HFF-Myc (cell line): ENCODE measurements at regions not wholly inside any gene's neighbourhood (a gene's known extent, or its start where the extent isn't known, plus 50 kb on each side); places are given as distances from the start of the nearest gene placed in this dataset.

ENCODE experiments used
- DNase-seq: peaks from one replicate; pipeline ENCODE4 v3.0.0-alpha.2; 2011; ENCODE audit warnings: low read depth; ENCODE audit errors: extremely low read depth
- H3K4me3 ChIP-seq: replicated peaks from 2 replicates; pipeline ENCODE4 v1.5.1; 2011; ENCODE audit warnings: low read depth, mild to moderate bottlenecking, control low read depth, low read length
- TF ChIP-seq, protein P1 (sequence below): IDR thresholded peaks from 2 replicates; pipeline ENCODE4 v1.5.1; 2012; ENCODE audit warnings: mild to moderate bottlenecking, low read depth, low read length, control low read depth; ENCODE audit errors: missing control alignments

DNA sequence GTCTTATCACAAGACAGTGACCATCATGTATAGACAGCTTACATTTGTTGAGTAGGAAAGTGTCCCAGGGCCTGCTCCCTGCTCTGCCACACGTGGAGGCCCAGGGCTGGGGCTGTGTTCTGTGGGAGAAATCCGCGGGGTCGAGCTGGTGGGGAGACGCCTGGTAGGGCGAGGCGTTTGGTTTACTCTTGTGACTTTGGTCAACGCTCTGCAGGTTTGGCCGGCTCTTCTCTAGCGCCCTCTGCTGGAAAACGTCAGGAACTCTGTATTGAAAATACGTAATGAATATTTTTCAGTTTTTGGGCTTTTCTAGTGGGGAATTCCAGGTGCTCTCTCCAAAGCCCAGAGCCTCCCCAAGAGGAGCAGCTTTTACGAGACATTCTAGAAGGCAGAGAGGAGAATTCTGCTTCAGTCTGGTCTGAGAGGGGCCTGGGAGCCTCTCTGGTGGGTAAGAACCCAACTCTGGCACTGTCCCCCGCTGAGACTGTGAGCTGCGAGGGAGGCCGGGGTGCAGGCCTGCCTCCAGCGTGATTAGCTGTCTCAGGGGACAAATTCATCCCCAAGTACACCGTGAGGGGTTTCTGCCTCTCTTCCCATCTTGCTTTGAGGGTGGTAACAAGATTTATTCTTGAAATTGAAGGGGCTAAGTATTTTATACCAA lies 112.6 kb upstream of the RALGAPA2 start:
- no peak for DNase-seq
- H3K4me3 ChIP-seq: no peak overlapping the region
- TF ChIP-seq, protein P1, sequence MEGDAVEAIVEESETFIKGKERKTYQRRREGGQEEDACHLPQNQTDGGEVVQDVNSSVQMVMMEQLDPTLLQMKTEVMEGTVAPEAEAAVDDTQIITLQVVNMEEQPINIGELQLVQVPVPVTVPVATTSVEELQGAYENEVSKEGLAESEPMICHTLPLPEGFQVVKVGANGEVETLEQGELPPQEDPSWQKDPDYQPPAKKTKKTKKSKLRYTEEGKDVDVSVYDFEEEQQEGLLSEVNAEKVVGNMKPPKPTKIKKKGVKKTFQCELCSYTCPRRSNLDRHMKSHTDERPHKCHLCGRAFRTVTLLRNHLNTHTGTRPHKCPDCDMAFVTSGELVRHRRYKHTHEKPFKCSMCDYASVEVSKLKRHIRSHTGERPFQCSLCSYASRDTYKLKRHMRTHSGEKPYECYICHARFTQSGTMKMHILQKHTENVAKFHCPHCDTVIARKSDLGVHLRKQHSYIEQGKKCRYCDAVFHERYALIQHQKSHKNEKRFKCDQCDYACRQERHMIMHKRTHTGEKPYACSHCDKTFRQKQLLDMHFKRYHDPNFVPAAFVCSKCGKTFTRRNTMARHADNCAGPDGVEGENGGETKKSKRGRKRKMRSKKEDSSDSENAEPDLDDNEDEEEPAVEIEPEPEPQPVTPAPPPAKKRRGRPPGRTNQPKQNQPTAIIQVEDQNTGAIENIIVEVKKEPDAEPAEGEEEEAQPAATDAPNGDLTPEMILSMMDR: peak; percentile 56

DNA sequence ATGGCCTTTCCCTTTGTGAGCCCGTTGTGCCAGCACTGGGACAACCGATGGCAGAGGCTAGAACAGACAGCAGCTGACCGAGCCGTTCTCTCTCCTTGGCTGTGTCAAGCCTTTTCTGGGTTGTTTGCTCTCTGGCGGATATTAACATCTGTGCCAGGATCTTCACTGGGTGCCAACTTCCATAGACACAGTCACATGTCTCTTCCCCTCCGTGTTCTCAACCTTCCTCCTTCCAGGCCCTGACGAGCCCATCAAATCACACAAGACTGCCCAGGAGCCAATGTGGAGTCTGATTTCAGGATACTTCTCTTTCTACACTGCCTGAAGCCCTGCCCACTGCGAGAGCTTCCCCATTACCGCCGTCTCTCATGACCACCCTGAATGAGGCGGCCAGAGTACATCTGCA lies 111.0 kb upstream of the RALGAPA2 start:
- no peak for DNase-seq
- H3K4me3 ChIP-seq: no peak overlapping the region
- TF ChIP-seq, protein P1: no peak

DNA sequence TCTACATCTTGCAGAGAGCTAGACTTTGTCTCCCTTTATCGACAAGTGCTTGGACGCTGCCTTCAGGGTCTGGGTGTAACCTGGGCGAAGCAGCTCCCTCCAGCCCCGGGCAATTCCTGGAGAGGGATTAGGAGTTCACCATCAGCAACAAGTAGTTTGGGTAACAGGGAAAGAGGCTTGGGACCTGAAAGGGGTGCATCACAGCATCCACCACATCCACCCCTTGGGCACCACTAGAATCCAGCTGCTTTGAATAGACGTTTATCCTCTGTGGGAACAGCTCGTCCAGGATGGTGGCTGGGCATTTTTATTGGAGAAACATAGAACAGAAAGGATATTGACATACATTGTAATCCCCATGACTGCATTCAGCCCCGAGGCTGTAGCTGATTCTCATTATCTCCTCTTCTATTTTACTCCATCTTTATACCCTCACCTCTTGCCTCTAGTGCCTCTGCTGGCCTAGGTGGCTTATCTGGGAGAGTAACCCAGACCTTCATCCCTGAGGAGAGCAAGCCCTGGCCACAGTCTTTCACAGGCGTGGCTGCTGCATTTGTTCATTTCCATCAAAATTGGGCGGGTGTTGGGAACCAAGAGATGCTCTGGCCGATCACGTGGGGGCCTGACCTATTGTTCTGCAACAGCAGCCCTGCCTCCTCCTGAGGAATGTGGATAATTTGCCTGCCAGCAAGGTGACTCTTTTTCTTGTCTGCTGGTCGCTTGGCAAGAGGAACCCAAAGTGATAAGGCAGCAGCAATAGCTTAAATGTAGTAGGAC lies 109.2 kb upstream of the RALGAPA2 start:
- TF ChIP-seq, protein P1: no peak
- H3K4me3 ChIP-seq: no peak overlapping the region
- no peak for DNase-seq

DNA sequence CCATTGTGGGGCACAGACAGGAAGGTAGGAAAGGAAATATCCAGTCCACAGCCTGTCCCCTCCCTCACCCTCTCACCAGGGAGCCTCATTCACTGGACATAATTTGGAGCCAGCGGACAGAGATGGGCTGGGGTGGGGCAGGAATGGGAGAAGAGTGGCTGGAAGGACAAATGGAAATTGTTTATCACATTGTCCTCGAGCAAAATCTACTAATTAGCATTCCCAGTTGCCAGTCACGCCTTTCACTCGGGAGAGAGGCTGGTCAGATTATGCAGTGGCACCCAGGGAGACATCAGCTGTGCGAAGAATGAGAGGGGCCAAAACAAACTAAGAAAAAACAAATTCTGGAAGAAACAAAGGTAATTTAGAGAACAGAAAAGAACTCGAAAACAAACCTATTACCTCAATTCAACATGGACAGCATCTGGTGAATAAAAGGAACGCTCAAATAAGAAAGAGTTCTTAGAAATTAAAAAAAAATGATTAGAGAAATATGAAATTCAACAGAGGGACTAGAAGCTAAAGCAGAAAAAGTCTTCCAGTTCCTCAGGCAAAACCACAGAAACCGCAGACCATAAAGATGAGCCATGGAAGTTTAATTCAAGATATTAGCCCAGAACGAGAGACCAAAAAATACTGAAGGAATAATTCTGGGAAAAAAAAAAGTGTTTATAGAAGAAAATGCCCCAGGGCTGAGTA lies 108.5 kb upstream of the RALGAPA2 start:
- DNase-seq: no peak
- no peak overlapping the region for H3K4me3 ChIP-seq
- TF ChIP-seq, protein P1: no peak

DNA sequence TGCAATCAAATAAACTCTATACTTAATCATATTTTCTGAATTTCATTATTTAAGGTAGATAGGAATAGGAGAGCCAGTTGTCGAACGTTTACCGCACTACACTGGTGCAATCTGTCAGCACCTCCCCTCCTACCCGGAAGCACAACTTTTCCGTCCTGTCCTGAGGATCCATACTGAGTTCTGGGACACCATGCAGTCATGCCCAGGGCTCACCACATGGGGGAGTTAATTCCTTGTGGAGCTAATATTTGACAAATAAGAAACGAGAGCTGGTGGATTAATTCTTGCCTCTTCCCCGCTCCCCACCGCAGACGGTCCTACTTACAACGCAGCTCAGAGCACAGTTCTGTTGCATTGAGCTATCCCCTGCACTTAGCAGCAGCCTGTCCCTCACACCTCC lies 107.7 kb upstream of the RALGAPA2 start:
- DNase-seq: no peak
- TF ChIP-seq, protein P1: no peak
- no peak overlapping the region for H3K4me3 ChIP-seq

DNA sequence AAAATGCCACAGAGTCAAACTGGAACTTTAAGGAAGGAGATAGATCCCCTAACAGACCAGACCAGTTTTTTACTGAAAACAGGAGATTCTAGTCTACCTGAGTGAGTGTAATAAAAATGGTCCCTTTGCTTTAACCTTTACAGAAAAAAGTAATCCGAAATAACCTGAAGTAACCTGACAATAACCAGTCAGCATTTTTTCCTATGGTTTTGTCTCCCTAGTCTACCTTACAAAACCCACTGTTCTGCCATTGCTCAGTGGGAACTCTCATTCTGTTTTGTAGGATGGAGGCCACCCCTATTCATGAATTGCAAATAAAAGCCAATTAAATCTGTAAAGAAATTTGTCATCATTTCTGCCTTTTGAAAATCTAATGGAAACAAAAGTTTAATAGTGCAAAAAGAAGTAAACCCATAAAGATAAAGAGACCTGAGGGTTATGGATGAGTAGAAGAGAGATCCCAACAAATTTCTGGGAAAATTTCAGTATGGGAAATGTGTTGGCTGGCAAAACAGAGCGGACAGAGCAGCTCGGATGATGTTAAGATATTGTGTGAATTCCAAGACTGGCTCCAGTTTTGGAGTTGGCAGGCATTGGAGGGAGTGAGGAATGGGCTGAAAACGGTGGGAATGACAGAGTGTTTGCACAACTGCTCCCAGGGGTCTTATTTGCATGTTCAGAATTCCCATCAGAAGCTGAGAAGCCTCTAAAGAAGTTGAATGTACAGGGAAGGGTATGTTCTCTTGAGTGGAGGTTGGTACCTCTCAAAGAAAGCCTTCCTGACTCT lies 104.7 kb upstream of the RALGAPA2 start:
- TF ChIP-seq, protein P1: no peak
- DNase-seq: no peak
- H3K4me3 ChIP-seq: no peak overlapping the region
